ENCODE measurements at regions not wholly inside any gene's neighbourhood (a gene's known extent, or its start where the extent isn't known, plus 50 kb on each side); places are given as distances from the start of the nearest gene placed in this dataset.

GRCh38 chr5:68661237-68661636, 432.6 kb upstream of the SLC30A5 start:
- TF ChIP-seq TAF1 (IDR thresholded peaks at IDR 0.05; ENCODE audit: borderline replicate concordance, low read depth, low read length) (no peak), POLR2AphosphoS5 (IDR thresholded peaks at IDR 0.05; ENCODE audit: low read depth, low read length) (no peak), POLR2A (IDR thresholded peaks at IDR 0.05; ENCODE audit: low read depth, low read length) (no peak)

Measured in GM12892 (cell line).